ENCODE measurements at regions not wholly inside any gene's neighbourhood (a gene's known extent, or its start where the extent isn't known, plus 50 kb on each side); places are given as distances from the start of the nearest gene placed in this dataset.

DNA sequence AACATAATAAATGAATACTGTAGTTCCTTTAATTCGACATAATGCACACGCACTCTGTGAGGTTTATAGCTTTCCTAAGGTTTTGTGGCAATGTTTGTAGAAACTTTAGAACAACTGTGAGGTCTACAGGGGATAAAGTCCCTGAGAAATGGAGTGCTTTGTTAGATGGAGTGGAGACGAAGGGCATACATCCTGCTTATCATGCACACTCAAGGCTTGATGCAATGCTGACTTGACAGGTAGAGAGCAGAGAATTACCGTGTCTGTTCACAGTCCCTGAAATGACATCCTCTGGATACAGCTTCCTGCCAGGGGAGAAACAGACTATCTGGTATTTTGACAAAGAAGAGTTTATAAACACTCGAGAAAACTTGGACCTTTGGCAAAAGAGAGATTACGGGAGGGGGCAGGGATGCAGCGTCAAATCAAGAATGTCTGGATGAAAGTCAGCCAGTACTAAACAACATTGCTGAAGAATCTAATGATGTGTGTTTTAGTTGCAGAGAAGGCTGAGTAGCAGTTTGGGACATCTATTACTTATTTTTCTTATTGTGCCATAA, 766.9 kb upstream of the ZEB2 start:
- Histone ChIP-seq H3K9me3 (replicated peaks; ENCODE audit: low read length) (no peaks in the 10 kb centered on the region), H3K4me2 (ENCODE audit: low read length) (no peak overlapping the region), H3K4me1 (ENCODE audit: control insufficient read depth, insufficient read depth, low read length) (no peaks in the 10 kb centered on the region), H3K36me3 (ENCODE audit: insufficient read depth, low read length) (no peaks in the 10 kb centered on the region), H3K9ac (ENCODE audit: low read depth, low read length) (no peak overlapping the region), H3K27me3 (ENCODE audit: control insufficient read depth, insufficient read depth, low read length) (no peaks in the 10 kb centered on the region), H3K4me3 (ENCODE audit: low read length) (no peak overlapping the region)

DNA sequence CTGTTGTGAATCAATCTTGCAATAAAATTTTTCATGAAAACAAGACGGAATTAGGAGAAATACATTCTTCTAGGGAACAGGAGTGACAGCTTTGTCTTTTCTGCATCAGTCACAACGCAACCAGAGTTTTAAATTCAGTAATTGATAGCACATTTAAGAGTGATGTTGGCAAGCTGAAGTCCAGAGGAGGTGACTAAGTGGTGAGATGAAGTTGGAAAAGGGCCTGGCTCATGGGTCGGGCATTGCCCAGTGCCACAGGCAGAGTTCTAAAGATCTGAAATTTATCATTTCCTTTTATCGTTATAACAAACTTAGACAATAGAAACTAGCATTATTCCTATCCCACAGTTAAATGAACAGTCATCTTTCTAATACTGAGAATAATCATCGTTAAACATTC, 764.6 kb upstream of the ZEB2 start:
- Histone ChIP-seq H3K9me3 (replicated peaks; ENCODE audit: low read length) (no peaks in the 10 kb centered on the region), H3K27me3 (ENCODE audit: control insufficient read depth, insufficient read depth, low read length) (no peaks in the 10 kb centered on the region), H3K4me3 (ENCODE audit: low read length) (no peak overlapping the region), H3K4me2 (ENCODE audit: low read length) (no peak overlapping the region), H3K36me3 (ENCODE audit: insufficient read depth, low read length) (no peaks in the 10 kb centered on the region), H3K9ac (ENCODE audit: low read depth, low read length) (no peak overlapping the region), H3K4me1 (ENCODE audit: control insufficient read depth, insufficient read depth, low read length) (no peaks in the 10 kb centered on the region)

DNA sequence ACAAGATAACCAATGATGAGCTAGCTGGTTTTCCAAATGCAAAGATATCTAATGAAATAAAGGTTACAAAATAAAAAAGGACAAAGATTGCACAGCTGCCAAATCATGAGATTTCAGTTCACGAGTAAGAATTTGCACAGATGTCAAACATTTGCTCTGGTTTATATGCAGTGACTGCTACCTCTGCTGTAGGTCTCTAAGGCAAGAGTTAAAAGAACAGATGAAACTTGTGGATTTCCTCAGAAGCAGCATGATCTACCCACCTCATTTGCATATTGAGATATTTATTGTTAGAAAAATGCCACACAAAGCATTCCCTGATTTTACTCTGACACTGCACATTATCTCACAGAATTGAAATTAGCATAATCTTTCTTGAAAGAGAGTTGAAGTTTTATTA, 763.2 kb upstream of the ZEB2 start:
- Histone ChIP-seq H3K36me3 (ENCODE audit: insufficient read depth, low read length) (no peaks in the 10 kb centered on the region), H3K4me2 (ENCODE audit: low read length) (no peak overlapping the region), H3K9ac (ENCODE audit: low read depth, low read length) (no peak overlapping the region), H3K9me3 (replicated peaks; ENCODE audit: low read length) (no peaks in the 10 kb centered on the region), H3K4me1 (ENCODE audit: control insufficient read depth, insufficient read depth, low read length) (no peaks in the 10 kb centered on the region), H3K27me3 (ENCODE audit: control insufficient read depth, insufficient read depth, low read length) (no peaks in the 10 kb centered on the region), H3K4me3 (ENCODE audit: low read length) (no peak overlapping the region)

DNA sequence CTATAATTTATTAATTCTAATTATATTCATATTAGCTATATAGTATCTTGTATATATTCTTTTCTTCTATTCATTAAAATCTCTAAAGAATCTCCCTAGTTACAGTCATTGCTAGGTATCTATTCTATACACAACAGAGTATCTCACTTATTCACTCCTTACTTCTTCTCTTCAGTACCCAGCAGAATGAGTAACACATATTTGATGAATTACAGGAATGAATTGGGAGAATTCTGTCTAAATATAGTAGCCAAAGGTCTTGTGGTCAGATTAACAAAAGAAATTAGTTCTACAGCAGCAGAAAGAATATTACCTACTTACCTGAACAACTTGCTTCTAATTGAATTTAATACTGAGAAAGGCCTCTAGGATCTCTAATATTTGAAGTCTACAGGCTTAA, 758.0 kb upstream of the ZEB2 start:
- Histone ChIP-seq H3K9ac (ENCODE audit: low read depth, low read length) (no peak overlapping the region), H3K36me3 (ENCODE audit: insufficient read depth, low read length) (no peaks in the 10 kb centered on the region), H3K4me1 (ENCODE audit: control insufficient read depth, insufficient read depth, low read length) (no peaks in the 10 kb centered on the region), H3K4me2 (ENCODE audit: low read length) (no peak overlapping the region), H3K9me3 (replicated peaks; ENCODE audit: low read length) (no peaks in the 10 kb centered on the region), H3K27me3 (ENCODE audit: control insufficient read depth, insufficient read depth, low read length) (no peaks in the 10 kb centered on the region), H3K4me3 (ENCODE audit: low read length) (no peak overlapping the region)

DNA sequence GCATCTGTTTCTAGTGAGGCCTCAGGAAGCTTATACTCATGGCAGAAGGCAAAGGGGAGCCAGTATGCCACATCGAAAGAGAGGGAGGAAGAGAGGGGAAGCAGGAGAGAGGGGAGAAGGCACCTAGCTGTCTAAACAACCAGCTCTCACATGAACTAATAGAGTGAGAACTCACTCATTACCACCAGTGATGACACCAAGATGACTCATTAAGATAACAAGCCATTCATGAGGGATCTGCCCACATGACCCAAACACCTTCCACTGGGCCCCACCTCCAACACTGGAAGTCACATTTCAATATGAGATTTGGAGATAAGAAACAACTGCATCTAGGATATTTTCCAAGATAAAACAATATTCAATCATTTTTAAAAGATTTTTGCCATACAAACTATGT, 753.9 kb upstream of the ZEB2 start:
- Histone ChIP-seq H3K36me3 (ENCODE audit: insufficient read depth, low read length) (no peaks in the 10 kb centered on the region), H3K27me3 (ENCODE audit: control insufficient read depth, insufficient read depth, low read length) (no peaks in the 10 kb centered on the region), H3K4me3 (ENCODE audit: low read length) (no peak overlapping the region), H3K4me2 (ENCODE audit: low read length) (no peak overlapping the region), H3K4me1 (ENCODE audit: control insufficient read depth, insufficient read depth, low read length) (no peaks in the 10 kb centered on the region), H3K9me3 (replicated peaks; ENCODE audit: low read length) (no peaks in the 10 kb centered on the region), H3K9ac (ENCODE audit: low read depth, low read length) (no peak overlapping the region)

DNA sequence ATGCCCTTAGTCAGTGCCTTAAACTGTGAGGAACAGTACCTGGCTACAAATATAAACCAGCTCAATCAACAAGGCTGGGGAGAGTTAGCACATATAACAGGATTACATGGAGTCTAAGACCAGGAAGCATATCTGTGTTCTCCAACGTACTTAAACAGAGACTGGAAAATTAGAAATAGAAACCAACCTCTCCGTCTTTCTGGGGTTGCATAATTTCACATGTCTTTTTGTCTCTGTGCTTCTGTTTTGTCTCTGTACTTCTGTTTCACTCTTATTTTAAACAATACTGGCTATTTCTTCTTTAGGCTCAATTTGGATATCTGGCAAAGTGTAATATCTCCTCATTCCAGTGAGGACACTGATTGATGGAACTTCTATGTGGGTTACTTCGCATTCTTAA, 749.0 kb upstream of the ZEB2 start:
- Histone ChIP-seq H3K9ac (ENCODE audit: low read depth, low read length) (no peak overlapping the region), H3K27me3 (ENCODE audit: control insufficient read depth, insufficient read depth, low read length) (no peaks in the 10 kb centered on the region), H3K4me1 (ENCODE audit: control insufficient read depth, insufficient read depth, low read length) (no peaks in the 10 kb centered on the region), H3K36me3 (ENCODE audit: insufficient read depth, low read length) (no peaks in the 10 kb centered on the region), H3K4me3 (ENCODE audit: low read length) (no peak overlapping the region), H3K4me2 (ENCODE audit: low read length) (peak overlapping the region; percentile 3), H3K9me3 (replicated peaks; ENCODE audit: low read length) (no peaks in the 10 kb centered on the region)

DNA sequence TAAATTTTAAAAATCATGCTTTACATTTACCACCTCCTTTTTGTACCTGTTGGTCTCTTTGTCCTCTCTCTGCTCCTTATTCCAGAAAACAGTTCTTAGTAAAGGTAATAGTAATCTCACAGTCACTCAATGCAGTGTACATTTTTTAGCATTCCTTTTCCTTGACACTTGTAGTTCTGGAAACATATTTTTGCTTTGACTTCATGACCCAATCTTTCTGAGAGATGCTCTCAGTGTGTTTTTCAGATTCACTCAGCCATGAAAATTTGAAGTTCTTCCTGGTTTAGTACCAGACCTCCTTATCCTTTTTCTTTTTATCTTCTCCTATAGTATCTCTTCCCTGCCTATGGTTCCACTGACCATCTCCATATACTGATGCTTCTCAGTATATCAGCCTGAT, 747.5 kb upstream of the ZEB2 start:
- no peak overlapping the region for H3K4me3 ChIP-seq (ENCODE audit: low read length)
- H3K9ac ChIP-seq (ENCODE audit: low read depth, low read length) = no peak overlapping the region
- no peaks in the 10 kb centered on the region for H3K9me3 ChIP-seq (replicated peaks; ENCODE audit: low read length)
- peaks cover 8% of the 10 kb centered on the region for H3K4me1 ChIP-seq (ENCODE audit: control insufficient read depth, insufficient read depth, low read length)
- H3K4me2 ChIP-seq (ENCODE audit: low read length) = no peak overlapping the region
- H3K36me3 ChIP-seq (ENCODE audit: insufficient read depth, low read length) = no peaks in the 10 kb centered on the region
- H3K27me3 ChIP-seq (ENCODE audit: control insufficient read depth, insufficient read depth, low read length) = no peaks in the 10 kb centered on the region

DNA sequence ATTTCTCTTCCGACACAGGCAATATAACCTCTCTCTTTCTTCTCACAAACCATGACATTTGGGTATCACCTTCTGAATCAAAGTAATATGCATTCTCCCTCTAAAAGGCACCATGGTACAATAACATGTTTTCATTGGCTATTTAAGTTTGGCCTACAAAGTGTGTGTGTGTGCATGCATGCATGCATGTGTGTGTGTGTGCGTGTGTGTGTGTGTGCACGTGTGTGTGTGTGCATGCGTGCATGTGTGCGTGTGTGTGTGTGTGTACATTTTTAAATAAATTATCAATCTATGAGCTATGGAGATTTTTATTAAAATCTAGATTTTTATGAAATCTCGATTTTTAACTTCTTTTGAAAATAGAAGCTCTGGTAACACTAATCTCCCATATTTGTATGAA, 745.3 kb upstream of the ZEB2 start:
- Histone ChIP-seq H3K4me1 (ENCODE audit: control insufficient read depth, insufficient read depth, low read length) (peaks cover 10% of the 10 kb centered on the region), H3K9ac (ENCODE audit: low read depth, low read length) (no peak overlapping the region), H3K4me3 (ENCODE audit: low read length) (no peak overlapping the region), H3K4me2 (ENCODE audit: low read length) (no peak overlapping the region), H3K36me3 (ENCODE audit: insufficient read depth, low read length) (no peaks in the 10 kb centered on the region), H3K27me3 (ENCODE audit: control insufficient read depth, insufficient read depth, low read length) (no peaks in the 10 kb centered on the region), H3K9me3 (replicated peaks; ENCODE audit: low read length) (no peaks in the 10 kb centered on the region)

DNA sequence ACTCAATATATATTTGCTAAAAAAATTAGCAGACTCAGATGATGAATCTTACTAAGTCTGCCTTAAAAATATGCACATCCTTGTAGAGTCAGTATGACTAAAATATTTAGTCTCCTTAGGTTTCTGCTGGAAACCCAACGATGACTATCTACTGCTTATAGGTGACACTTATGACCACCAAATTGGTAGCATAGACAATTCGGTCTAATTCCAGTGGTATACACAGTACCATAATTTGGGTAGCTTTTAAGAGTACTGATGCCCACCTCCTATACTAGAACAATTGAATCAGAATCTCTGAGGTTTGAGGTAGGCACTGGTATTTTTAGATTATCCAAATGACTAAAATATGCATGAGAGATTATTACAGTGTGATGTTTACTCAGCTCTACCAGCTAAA, 740.8 kb upstream of the ZEB2 start:
- H3K9ac ChIP-seq (ENCODE audit: low read depth, low read length) = no peak overlapping the region
- no peak overlapping the region for H3K4me2 ChIP-seq (ENCODE audit: low read length)
- no peaks in the 10 kb centered on the region for H3K27me3 ChIP-seq (ENCODE audit: control insufficient read depth, insufficient read depth, low read length)
- H3K36me3 ChIP-seq (ENCODE audit: insufficient read depth, low read length) = no peaks in the 10 kb centered on the region
- H3K4me1 ChIP-seq (ENCODE audit: control insufficient read depth, insufficient read depth, low read length) = peaks cover 10% of the 10 kb centered on the region
- H3K9me3 ChIP-seq (replicated peaks; ENCODE audit: low read length) = no peaks in the 10 kb centered on the region
- H3K4me3 ChIP-seq (ENCODE audit: low read length) = no peak overlapping the region

DNA sequence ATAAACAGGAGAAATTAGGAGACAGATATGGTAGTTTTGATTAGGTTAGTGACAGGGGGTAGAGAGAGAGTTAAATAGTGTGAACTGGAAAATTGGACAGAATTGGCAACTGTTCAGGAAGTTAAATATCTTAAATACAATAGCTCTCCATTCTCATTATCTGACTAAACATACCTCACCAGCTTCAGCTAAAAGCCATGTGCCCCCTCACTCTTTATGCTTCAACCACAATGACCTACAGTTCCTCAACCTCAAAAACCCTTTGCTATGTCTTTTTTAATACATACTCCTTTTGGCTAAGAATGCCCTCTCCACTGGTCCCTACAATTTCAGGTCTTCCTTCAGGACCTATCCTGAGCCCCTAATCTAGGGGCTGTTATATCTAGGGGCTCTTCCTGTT, 740.2 kb upstream of the ZEB2 start:
- no peak overlapping the region for H3K9ac ChIP-seq (ENCODE audit: low read depth, low read length)
- no peaks in the 10 kb centered on the region for H3K27me3 ChIP-seq (ENCODE audit: control insufficient read depth, insufficient read depth, low read length)
- H3K4me2 ChIP-seq (ENCODE audit: low read length) = no peak overlapping the region
- no peaks in the 10 kb centered on the region for H3K9me3 ChIP-seq (replicated peaks; ENCODE audit: low read length)
- peaks cover 10% of the 10 kb centered on the region for H3K4me1 ChIP-seq (ENCODE audit: control insufficient read depth, insufficient read depth, low read length)
- no peak overlapping the region for H3K4me3 ChIP-seq (ENCODE audit: low read length)
- no peaks in the 10 kb centered on the region for H3K36me3 ChIP-seq (ENCODE audit: insufficient read depth, low read length)

DNA sequence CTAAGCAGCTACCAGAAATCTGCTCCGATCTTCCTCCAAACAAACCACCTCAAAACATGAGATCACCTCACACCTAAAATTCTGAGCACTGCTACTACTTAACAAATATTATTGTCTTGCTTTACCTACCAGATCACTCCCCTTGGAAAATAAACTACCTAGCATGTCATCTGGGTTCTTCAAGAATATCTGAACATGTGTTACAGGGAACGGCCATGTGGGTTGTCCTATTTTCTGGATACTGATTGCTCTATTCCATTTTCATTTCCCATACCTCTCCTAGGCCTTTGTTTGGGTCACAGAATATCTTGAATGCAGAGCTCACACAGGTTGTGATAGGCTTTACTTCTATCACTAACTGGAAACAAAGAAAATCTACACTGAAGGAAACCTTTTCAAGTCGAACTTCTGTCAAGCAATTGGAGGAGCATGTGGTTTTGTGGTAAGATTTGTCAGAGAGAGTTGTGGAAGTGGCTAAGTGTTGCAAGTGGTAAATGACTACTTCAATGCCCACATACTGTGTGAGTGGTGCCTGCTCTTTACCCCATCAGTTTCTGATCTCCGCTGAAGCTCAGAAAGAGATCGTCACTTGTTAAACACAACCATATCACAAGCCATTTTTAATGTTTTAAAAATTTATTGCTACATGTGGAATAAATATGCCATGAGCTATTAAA, 739.1 kb upstream of the ZEB2 start:
- no peaks in the 10 kb centered on the region for H3K27me3 ChIP-seq (ENCODE audit: control insufficient read depth, insufficient read depth, low read length)
- no peak overlapping the region for H3K4me2 ChIP-seq (ENCODE audit: low read length)
- no peak overlapping the region for H3K9ac ChIP-seq (ENCODE audit: low read depth, low read length)
- no peaks in the 10 kb centered on the region for H3K36me3 ChIP-seq (ENCODE audit: insufficient read depth, low read length)
- H3K4me1 ChIP-seq (ENCODE audit: control insufficient read depth, insufficient read depth, low read length) = peaks cover 10% of the 10 kb centered on the region
- H3K4me3 ChIP-seq (ENCODE audit: low read length) = no peak overlapping the region
- no peaks in the 10 kb centered on the region for H3K9me3 ChIP-seq (replicated peaks; ENCODE audit: low read length)

DNA sequence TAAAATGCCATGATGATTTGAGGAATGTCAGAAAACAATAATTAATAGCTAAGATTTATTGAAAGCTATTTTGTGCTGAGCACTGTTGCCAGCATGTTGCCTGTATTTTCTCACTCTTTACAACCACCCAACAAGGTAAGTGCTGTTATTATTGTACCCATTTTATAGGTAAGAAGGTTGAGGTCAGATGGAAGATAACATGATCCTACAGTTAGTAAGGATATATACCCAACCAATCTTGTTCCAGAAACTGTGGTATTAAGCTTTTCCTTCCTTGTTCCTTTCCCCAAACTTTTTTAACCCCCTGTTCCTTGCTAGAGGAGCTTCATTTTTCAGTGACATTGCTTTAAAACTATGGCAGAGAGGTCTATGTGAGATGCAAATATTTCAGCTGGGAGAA, 738.0 kb upstream of the ZEB2 start:
- H3K9ac ChIP-seq (ENCODE audit: low read depth, low read length) = no peak overlapping the region
- H3K4me1 ChIP-seq (ENCODE audit: control insufficient read depth, insufficient read depth, low read length) = peaks cover 5% of the 10 kb centered on the region
- no peak overlapping the region for H3K4me2 ChIP-seq (ENCODE audit: low read length)
- no peaks in the 10 kb centered on the region for H3K27me3 ChIP-seq (ENCODE audit: control insufficient read depth, insufficient read depth, low read length)
- H3K4me3 ChIP-seq (ENCODE audit: low read length) = no peak overlapping the region
- no peaks in the 10 kb centered on the region for H3K9me3 ChIP-seq (replicated peaks; ENCODE audit: low read length)
- no peaks in the 10 kb centered on the region for H3K36me3 ChIP-seq (ENCODE audit: insufficient read depth, low read length)

All from skeletal muscle satellite cell (primary cell).